Lower leg skin (tissue), 3 donors: ENCODE measurements at regions not wholly inside any gene's neighbourhood (a gene's known extent, or its start where the extent isn't known, plus 50 kb on each side); places are given as distances from the start of the nearest gene placed in this dataset.

Source experiments
- POLR2A ChIP-seq, 2 donors: fragments of 450-650 bp; IDR thresholded peaks; one replicate each; pipeline ENCODE4 v1.6.1; 2016 to 2017; ENCODE audit warnings: antibody characterized with exemption in 2 of 2, mild to moderate bottlenecking in 1 of 2, moderate library complexity in 1 of 2
- TF ChIP-seq, protein P1 (sequence below), 3 donors: fragments of 450-650 bp; IDR thresholded peaks; one replicate each; pipeline ENCODE4 v1.5.1; 2016; ENCODE audit warnings: antibody characterized with exemption in 3 of 3, mild to moderate bottlenecking in 3 of 3, moderate library complexity in 2 of 3

DNA sequence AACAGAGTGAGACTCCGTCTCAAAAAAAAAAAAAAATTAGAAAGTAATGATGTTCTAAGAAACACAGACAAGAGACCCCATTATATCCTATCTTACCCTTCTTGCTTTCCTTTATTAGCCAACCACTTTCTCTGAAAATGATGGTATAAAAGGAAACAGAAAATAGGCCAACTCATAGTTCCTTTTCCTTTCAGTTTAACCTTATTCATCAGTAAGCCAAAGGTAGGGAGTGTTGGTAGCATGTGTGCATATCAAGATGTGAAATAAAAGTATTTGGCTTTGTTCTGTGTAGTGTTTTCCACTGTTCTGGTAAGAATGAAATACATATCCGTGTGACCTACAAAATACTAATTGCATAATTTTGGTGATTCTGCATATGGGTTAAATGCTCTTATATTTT lies 266.6 kb downstream of the ZNF674 start:
- TF ChIP-seq, protein P1, sequence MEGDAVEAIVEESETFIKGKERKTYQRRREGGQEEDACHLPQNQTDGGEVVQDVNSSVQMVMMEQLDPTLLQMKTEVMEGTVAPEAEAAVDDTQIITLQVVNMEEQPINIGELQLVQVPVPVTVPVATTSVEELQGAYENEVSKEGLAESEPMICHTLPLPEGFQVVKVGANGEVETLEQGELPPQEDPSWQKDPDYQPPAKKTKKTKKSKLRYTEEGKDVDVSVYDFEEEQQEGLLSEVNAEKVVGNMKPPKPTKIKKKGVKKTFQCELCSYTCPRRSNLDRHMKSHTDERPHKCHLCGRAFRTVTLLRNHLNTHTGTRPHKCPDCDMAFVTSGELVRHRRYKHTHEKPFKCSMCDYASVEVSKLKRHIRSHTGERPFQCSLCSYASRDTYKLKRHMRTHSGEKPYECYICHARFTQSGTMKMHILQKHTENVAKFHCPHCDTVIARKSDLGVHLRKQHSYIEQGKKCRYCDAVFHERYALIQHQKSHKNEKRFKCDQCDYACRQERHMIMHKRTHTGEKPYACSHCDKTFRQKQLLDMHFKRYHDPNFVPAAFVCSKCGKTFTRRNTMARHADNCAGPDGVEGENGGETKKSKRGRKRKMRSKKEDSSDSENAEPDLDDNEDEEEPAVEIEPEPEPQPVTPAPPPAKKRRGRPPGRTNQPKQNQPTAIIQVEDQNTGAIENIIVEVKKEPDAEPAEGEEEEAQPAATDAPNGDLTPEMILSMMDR (IDR thresholded peaks at IDR 0.05), result no peak
- no peak for TF ChIP-seq POLR2A (IDR thresholded peaks at IDR 0.05)
